Endodermal cell (in vitro differentiated cells): ENCODE measurements at regions not wholly inside any gene's neighbourhood (a gene's known extent, or its start where the extent isn't known, plus 50 kb on each side); places are given as distances from the start of the nearest gene placed in this dataset.

Experiments
- DNase-seq: peaks from one replicate; pipeline ENCODE4 v3.0.0-alpha.2; 2017
- H3K27ac ChIP-seq: 2 replicates; pipeline ENCODE4 v1.5.1; 2013; ENCODE audit warnings: mild to moderate bottlenecking, low read depth, low read length, moderate library complexity
- H3K27me3 ChIP-seq: 2 replicates; pipeline ENCODE4 v1.6.1; 2013; ENCODE audit warnings: mild to moderate bottlenecking, low read length, moderate library complexity; ENCODE audit not compliant: insufficient read depth, control insufficient read depth, poor library complexity, severe bottlenecking
- H3K36me3 ChIP-seq: 2 replicates; pipeline ENCODE4 v1.7.0; 2013; ENCODE audit warnings: mild to moderate bottlenecking, low read length, moderate library complexity; ENCODE audit not compliant: control insufficient read depth, insufficient read depth
- H3K4me1 ChIP-seq: one replicate; pipeline ENCODE4 v1.7.0; 2013; ENCODE audit warnings: low read length; ENCODE audit not compliant: control insufficient read depth, insufficient read depth
- H3K4me3 ChIP-seq: 2 replicates; pipeline ENCODE4 v1.5.1; 2013; ENCODE audit warnings: mild to moderate bottlenecking, low read length, moderate library complexity
- H3K9ac ChIP-seq: 2 replicates; pipeline ENCODE4 v1.6.1; 2013; ENCODE audit warnings: mild to moderate bottlenecking, low read length, moderate library complexity; ENCODE audit not compliant: poor library complexity, severe bottlenecking; ENCODE audit errors: extremely low read depth
- H3K9me3 ChIP-seq: 2 replicates; pipeline ENCODE4 v1.6.1; 2013; ENCODE audit warnings: mild to moderate bottlenecking, low read length, moderate library complexity; ENCODE audit not compliant: control insufficient read depth
- H3K27ac Mint-ChIP-seq: 2 replicates; pipeline ENCODE4 v1.8.0; 2020; ENCODE audit warnings: mixed read lengths
- H3K27me3 Mint-ChIP-seq: 2 replicates; pipeline ENCODE4 v1.8.0; 2021; ENCODE audit warnings: mild to moderate bottlenecking, mixed read lengths; ENCODE audit not compliant: insufficient read depth
- H3K36me3 Mint-ChIP-seq: 2 replicates; pipeline ENCODE4 v1.8.0; 2020; ENCODE audit warnings: low read depth, mixed read lengths
- H3K4me1 Mint-ChIP-seq: 2 replicates; pipeline ENCODE4 v1.8.0; 2020; ENCODE audit warnings: mixed read lengths
- H3K4me3 Mint-ChIP-seq: 2 replicates; pipeline ENCODE4 v1.8.0; 2020; ENCODE audit warnings: mild to moderate bottlenecking, moderate library complexity, mixed read lengths
- H3K9me3 Mint-ChIP-seq: 2 replicates; pipeline ENCODE4 v1.8.0; 2020; ENCODE audit warnings: mild to moderate bottlenecking, mixed read lengths
- WGBS, 2 experiments: methylation state at CpG; one replicate each; pipeline versions ENCODE4 v1.1.5 to v1.1.7; 2013; ENCODE audit warnings: missing lambda C conversion rate in 2 of 2, mixed read lengths in 1 of 2; ENCODE audit not compliant: insufficient coverage in 1 of 2, insufficient read length in 1 of 2; 5-methylcytosine and 5-hydroxymethylcytosine counted together
- TF ChIP-seq, protein P1 (sequence below): fragments of 200-600 bp; sonication (generic); conservative IDR thresholded peaks from 2 replicates; pipeline ENCODE4 v1.5.0; 2021; ENCODE audit warnings: antibody characterized with exemption, mild to moderate bottlenecking

DNA sequence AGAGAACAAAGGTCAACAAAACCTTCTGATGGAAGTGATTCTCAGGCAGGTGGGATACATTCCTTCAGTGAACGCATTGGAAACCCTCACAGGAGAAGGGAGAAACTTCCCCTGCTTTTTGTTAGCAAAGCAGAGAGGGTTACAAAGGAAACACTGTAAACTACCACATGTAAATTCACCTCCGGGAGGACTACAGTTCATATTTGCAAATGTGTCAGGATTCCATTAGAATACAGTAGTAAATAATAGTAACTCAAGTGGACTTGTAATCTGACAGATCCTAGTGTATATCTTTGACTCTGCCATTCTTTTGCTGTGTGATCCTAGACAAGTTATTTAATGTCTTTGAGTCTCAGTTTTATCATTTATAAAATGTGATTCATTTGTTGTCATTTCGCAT, 504.3 kb upstream of the NRP1 start:
- WGBS, 2 experiments, result 85 to 100% methylated on average over 1 to 3 of the region's 3 CpGs
- Histone ChIP-seq H3K9me3 (peaks cover 10% of the 10 kb centered on the region), H3K36me3 (no peaks in the 10 kb centered on the region), H3K9ac (no peak overlapping the region), H3K4me1 (no peaks in the 10 kb centered on the region), H3K27ac (no peak overlapping the region), H3K27me3 (no peaks in the 10 kb centered on the region), H3K4me3 (no peak overlapping the region)
- DNase-seq, result no peak
- H3K27me3 Mint-ChIP-seq, result no peaks in the 10 kb centered on the region
- H3K27ac Mint-ChIP-seq, result no peak overlapping the region
- no peak overlapping the region for H3K4me3 Mint-ChIP-seq
- TF ChIP-seq, protein P1, sequence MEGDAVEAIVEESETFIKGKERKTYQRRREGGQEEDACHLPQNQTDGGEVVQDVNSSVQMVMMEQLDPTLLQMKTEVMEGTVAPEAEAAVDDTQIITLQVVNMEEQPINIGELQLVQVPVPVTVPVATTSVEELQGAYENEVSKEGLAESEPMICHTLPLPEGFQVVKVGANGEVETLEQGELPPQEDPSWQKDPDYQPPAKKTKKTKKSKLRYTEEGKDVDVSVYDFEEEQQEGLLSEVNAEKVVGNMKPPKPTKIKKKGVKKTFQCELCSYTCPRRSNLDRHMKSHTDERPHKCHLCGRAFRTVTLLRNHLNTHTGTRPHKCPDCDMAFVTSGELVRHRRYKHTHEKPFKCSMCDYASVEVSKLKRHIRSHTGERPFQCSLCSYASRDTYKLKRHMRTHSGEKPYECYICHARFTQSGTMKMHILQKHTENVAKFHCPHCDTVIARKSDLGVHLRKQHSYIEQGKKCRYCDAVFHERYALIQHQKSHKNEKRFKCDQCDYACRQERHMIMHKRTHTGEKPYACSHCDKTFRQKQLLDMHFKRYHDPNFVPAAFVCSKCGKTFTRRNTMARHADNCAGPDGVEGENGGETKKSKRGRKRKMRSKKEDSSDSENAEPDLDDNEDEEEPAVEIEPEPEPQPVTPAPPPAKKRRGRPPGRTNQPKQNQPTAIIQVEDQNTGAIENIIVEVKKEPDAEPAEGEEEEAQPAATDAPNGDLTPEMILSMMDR, result no peak
- H3K36me3 Mint-ChIP-seq, result peaks cover 2% of the 10 kb centered on the region
- H3K9me3 Mint-ChIP-seq, result peaks cover 13% of the 10 kb centered on the region
- no peaks in the 10 kb centered on the region for H3K4me1 Mint-ChIP-seq

DNA sequence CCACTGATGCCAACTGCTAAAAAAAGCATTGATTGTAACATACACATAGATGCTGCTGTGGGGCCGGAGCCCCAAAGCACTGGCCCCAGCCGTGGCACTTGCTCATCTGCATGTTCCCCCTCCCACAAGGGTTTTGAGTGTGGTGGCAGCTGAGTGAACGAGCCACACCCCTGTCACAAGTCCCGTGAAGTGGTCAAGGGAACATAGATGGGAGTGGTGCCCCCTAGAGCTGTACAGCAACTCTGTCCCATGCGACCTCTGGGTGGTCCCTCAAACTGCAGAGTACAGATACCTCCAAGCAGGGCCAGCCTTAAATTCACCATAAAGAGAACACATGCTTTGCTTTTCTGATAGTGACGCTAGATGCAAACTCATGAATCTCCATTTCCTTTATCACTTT, 503.3 kb upstream of the NRP1 start:
- Mint-ChIP-seq H3K4me1 (no peaks in the 10 kb centered on the region), H3K9me3 (peaks cover 5% of the 10 kb centered on the region), H3K36me3 (no peaks in the 10 kb centered on the region), H3K27ac (no peak overlapping the region), H3K4me3 (no peak overlapping the region), H3K27me3 (no peaks in the 10 kb centered on the region)
- Histone ChIP-seq H3K36me3 (no peaks in the 10 kb centered on the region), H3K4me3 (no peak overlapping the region), H3K27me3 (no peaks in the 10 kb centered on the region), H3K27ac (no peak overlapping the region), H3K9me3 (no peaks in the 10 kb centered on the region), H3K9ac (no peak overlapping the region), H3K4me1 (no peaks in the 10 kb centered on the region)
- TF ChIP-seq, protein P1, result peak; percentile 11
- WGBS, 2 experiments, result 92 to 94% methylated on average over 4 to 6 of the region's 6 CpGs
- DNase-seq, result no peak

DNA sequence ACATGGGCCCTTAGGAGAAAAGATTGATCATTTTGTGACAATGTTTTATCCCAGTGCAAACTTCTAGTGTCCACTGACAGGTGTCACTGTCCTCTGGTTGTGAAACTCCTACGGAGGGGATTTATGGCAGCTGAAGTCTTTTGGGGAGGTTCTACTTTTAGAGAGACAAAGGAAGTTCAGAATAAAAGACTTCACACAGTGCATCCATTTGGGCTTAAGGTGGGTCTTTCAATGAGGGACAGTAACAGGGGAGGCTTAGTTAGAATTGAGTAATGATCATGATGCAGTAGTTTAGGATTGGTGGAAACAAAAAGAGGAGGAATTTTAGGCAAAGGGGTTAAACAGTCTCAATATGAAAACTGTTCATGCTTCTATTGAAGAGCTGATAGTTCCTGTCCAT, 501.1 kb upstream of the NRP1 start:
- Mint-ChIP-seq H3K36me3 (no peaks in the 10 kb centered on the region), H3K9me3 (peaks cover 5% of the 10 kb centered on the region), H3K27me3 (no peaks in the 10 kb centered on the region), H3K4me3 (no peak overlapping the region), H3K27ac (no peak overlapping the region), H3K4me1 (no peaks in the 10 kb centered on the region)
- H3K9ac ChIP-seq, result no peak overlapping the region
- no peaks in the 10 kb centered on the region for H3K9me3 ChIP-seq
- H3K27me3 ChIP-seq, result no peaks in the 10 kb centered on the region
- H3K4me3 ChIP-seq, result no peak overlapping the region
- 89% methylated on average over 1 of the region's 1 CpG; no CpG with 5 or more reads in 1 of the 2 experiments for WGBS, 2 experiments
- H3K36me3 ChIP-seq, result no peaks in the 10 kb centered on the region
- DNase-seq, result no peak
- H3K4me1 ChIP-seq, result no peaks in the 10 kb centered on the region
- TF ChIP-seq, protein P1, result no peak
- H3K27ac ChIP-seq, result peak overlapping the region; percentile 64
